ENCODE measurements at regions not wholly inside any gene's neighbourhood (a gene's known extent, or its start where the extent isn't known, plus 50 kb on each side); places are given as distances from the start of the nearest gene placed in this dataset.

GRCh38 chr15:72916897-72917296 lies 133.3 kb upstream of the ADPGK start:
- DNase-seq: no peak

DNA sequence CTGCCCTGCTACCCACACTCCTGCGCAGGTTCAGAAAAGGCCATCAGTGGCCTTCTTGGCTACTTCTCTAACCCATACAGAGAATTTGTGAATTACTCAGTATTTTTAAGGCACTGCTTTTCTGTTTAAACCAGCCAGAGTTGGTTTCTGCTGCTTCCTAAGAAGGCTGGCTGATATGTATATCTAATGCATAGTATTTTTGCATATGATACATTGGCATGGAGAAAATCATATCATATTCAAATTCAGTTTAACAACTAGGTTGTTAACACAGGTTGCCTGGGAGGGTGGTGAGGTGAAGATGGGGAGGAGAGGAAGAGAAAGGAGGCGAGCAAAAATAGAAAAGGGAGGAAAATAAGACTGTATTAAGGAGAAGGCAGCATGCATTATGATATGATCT lies 132.8 kb upstream of the ADPGK start:
- no peak for DNase-seq

GRCh38 chr15:72915843-72916242 lies 132.3 kb upstream of the ADPGK start:
- DNase-seq: no peak

DNA sequence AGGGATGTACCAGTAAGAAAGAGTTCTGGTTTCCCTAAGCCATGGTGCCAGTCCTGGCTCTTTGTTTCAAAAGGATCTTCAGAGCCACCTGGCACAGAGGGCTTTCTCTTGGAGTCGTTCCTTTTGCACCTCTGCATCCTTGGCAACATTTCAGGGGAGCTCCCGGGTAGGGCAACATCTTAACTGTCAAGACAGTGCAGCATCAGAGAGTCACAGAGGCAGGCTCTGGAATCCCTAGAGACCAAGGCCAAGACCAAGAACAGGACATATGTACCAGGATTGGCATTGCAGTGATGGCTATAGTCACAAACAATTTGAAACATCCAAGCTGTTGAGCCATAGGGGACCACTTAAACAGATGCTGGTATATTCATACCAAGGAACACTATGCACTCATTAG lies 129.4 kb upstream of the ADPGK start:
- DNase-seq: no peak

- no peak for DNase-seq
Observed at GRCh38 chr15:72912121-72912520, 128.6 kb upstream of the ADPGK start.

GRCh38 chr15:72911626-72912025 lies 128.1 kb upstream of the ADPGK start:
- DNase-seq: no peak

GRCh38 chr15:72908713-72909112 lies 125.2 kb upstream of the ADPGK start:
- no peak for DNase-seq

GRCh38 chr15:72907733-72908132 lies 124.2 kb upstream of the ADPGK start:
- DNase-seq: no peak

GRCh38 chr15:72902919-72903260 lies 119.3 kb upstream of the ADPGK start:
- no peak for DNase-seq

DNA sequence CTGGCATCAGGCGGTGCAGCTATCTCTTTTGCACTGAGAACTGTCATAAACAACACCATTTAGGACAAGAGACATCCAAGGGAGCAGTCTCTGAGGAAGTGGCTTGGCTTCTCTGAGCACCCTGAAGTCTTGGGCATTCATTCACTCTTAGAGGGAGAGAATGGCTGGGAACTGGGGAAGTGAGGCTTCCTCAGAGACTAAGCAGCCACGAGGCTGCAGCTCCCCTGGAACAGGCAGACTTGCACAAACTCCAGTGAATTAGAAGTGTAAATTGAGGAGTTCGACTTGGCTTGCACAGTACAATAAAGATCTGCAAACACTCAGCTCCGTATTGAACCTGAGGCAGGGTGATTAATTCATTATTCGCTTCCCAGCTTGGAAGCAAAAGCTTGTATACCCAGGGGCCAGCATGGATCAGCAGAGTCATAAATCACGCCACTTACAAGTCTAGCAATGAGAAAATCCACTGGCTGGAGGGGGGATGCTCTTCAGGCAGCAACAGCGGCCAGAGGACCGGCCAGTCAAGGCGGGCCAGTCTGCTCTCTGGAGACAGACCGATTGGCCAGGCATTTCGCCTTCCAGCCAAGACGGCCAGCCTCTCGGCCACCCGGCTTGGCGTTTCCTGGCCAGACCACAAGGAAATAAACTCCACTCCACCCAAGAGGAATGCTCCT lies 118.8 kb upstream of the ADPGK start:
- DNase-seq: no peak

- no peak for DNase-seq
Observed at GRCh38 chr15:72892986-72893385, 109.4 kb upstream of the ADPGK start.

DNA sequence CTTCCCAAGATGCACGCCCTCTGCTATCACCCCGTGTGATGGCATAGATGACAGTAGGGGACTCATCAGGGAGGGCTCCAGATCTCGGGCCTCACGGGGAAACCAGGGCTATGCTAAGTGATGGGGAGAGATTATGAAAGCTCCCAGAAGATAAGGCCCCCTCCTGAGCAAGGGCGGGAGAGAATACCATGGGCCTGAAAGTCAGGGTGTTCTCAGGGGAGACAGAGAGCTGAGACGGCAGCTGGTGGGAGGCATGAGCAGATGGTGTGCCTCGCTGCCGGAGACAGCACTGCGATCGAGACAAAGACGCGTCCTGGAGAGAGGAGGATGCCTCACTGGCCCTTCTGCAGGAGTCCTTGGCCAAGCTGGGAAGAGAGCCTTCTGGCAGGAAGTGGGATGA lies 106.5 kb upstream of the ADPGK start:
- DNase-seq: no peak

GRCh38 chr15:72889545-72889944 lies 106.0 kb upstream of the ADPGK start:
- DNase-seq: no peak

- no peak for DNase-seq
Observed at GRCh38 chr15:72888811-72889210, 105.3 kb upstream of the ADPGK start.

- no peak for DNase-seq
Observed at GRCh38 chr15:72888211-72888610, 104.7 kb upstream of the ADPGK start.

DNA sequence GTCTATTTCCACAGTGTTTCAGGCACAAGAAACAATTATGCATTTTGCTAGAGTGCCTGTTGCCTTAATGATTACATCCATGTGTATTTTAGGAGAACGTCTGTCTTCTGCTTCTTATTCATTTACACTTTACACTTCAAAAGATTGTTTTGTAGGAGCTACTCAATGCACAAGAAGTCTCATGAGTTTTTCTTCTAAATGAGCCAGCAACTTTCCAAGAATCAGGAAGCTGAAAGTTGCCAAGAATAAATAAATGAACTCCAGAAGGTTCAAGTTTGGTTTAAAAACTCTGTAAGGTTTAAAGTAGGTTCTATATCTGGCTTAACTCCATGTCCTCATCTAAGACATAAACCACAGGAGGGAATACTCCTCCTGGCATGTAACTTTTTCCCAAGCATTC lies 103.8 kb upstream of the ADPGK start:
- no peak for DNase-seq

GRCh38 chr15:72884311-72884710 lies 100.8 kb upstream of the ADPGK start:
- DNase-seq: no peak

DNA sequence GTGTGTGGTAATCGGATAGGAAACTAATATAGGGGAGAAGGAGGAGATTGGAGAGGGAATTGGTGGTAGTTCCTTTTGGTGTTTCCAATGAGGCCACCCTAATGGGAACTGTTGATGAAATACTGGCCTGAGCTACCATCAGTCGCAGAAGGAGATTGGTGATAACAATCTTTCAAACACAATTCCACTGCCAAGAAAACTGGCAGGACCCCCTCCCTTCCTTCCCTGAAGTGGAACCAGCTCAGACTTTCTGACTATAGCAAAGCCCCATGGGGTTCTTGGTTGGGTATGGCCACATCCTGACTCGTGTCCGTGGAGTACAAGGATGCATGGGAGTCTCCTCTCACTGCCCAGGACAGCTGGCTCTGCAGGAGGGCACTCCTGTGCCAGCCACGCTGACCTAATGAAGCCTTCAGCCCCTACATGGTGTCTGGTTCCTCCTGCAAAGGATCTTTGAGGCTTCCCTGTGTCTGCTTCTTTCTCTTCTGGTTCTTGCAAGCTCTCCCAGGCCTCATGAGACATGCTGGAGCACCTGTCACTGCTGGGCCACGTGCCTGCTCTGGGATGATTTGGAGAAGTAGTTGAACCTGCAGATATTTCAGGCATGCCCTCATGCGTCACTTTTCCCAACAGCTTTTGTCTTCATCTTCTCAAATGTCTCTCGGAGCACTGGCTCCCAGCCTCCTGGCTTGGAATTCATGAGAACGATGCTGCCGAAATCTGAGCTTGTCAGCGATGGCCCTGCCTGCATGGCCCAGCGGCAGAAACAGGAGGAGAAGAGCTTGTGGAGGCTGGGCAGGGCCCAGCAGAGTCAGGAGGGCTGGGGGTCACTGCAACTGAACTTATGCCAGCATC lies 90.0 kb upstream of the ADPGK start:
- DNase-seq: no peak

DNA sequence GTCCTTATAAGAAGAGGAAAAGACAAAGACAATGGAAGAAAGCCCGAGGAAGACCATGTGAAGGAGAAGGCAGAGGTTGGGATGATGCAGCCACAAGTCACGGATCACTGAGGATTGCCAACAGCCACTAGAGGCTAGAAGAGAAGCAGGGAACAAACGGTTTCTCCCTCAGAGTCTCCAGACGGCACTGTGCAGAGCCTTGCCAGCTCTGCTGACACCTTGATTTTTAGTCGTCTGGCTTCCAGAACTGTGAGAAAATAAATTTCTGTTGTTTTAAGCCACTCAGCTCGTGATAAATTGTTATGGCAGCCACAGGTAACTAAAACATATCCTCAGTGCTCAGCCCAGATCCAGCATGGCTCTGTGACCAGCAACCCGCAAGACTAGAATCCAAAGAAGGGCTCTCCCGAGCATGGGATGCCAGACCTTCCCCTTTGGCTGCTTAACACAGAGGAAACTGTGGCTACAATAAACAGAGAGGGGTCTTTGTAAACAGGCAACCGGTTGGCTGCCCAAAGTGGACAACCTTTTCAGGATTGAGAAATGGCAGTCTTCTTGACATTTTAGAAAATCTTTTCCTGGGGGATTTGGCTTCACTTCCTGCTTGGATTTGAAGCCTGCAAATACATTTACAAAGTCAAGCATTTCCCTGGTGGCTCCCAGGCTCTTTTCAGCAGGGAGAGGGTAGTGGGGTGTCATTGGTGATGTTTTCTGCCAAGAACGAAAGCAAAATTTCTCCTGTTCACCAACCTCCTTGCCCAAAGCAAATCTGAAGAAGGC lies 88.7 kb upstream of the ADPGK start:
- no peak for DNase-seq

GRCh38 chr15:72866866-72867616 lies 83.5 kb upstream of the ADPGK start:
- DNase-seq: no peak

- no peak for DNase-seq
Observed at GRCh38 chr15:72866182-72866581, 82.6 kb upstream of the ADPGK start.

- no peak for DNase-seq
Observed at GRCh38 chr15:72865486-72865885, 81.9 kb upstream of the ADPGK start.

GRCh38 chr15:72864681-72865080 lies 81.1 kb upstream of the ADPGK start:
- no peak for DNase-seq
